Subcutaneous abdominal adipose tissue (tissue), 5 donors: ENCODE measurements at regions not wholly inside any gene's neighbourhood (a gene's known extent, or its start where the extent isn't known, plus 50 kb on each side); places are given as distances from the start of the nearest gene placed in this dataset.

ENCODE experiments used
- H3K27ac ChIP-seq: one replicate; pipeline ENCODE4 v1.7.0; 2013; ENCODE audit warnings: low read depth, mild to moderate bottlenecking, inconsistent platforms, low read length, moderate library complexity
- H3K27me3 ChIP-seq, 5 donors: one replicate each; pipeline ENCODE4 v1.7.0; 2013; ENCODE audit warnings: low read length in 5 of 5, inconsistent platforms in 1 of 5; ENCODE audit not compliant: control insufficient read depth in 5 of 5, insufficient read depth in 4 of 5
- H3K36me3 ChIP-seq, 5 donors: one replicate each; pipeline ENCODE4 v1.7.0; 2013; ENCODE audit warnings: low read length in 5 of 5; ENCODE audit not compliant: control insufficient read depth in 5 of 5, insufficient read depth in 5 of 5
- H3K4me1 ChIP-seq, 5 donors: one replicate each; pipeline ENCODE4 v1.7.0; 2013; ENCODE audit warnings: low read length in 5 of 5, mild to moderate bottlenecking in 3 of 5, moderate library complexity in 1 of 5; ENCODE audit not compliant: control insufficient read depth in 5 of 5, insufficient read depth in 5 of 5
- H3K4me3 ChIP-seq, 5 donors: one replicate each; pipeline ENCODE4 v1.7.0; 2013; ENCODE audit warnings: low read length in 5 of 5, low read depth in 1 of 5
- H3K9ac ChIP-seq, 5 donors: one replicate each; pipeline ENCODE4 v1.7.0; 2013; ENCODE audit warnings: low read length in 5 of 5, mild to moderate bottlenecking in 4 of 5, moderate library complexity in 3 of 5
- H3K9me3 ChIP-seq, 5 donors: one replicate each; pipeline ENCODE4 v1.7.0; 2013; ENCODE audit warnings: low read length in 5 of 5; ENCODE audit not compliant: control insufficient read depth in 5 of 5
- donor health status: healthy.
- donor health status: healthy.
- donor health status: healthy.
- donor health status: healthy.
- donor health status: healthy.

DNA sequence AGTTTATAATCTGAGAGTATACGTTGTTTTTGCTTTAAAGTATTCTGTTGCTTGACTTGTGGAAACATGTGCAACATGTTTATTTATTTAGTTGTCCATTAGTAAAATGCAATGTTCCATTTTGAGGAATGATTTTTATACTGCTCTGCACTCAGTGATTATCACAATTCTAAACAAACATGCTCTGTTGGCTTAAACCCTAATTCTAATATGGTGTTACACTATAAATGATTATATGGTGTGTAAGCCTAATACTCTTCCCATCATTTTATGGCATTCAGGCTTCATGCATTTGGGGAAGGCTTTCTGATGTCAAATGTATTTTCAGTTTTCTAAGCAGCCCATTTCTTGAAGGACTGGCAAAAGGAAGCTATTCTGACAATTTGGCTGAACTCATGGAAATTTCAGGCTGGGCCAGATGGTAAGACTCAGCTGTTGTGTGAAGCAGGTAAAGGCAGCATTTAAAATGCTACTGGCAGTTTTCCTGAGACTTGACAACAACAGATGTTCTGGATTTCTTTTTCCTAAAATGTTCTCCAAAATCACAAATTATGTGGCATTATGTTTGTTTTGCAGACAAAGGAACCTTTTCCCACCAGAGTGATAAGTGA, 336.7 kb upstream of the GNPDA2 start:
- Histone ChIP-seq H3K27me3 (no peaks in the 10 kb centered on the region), H3K9ac (no peak overlapping the region), H3K4me1 (no peaks in the 10 kb centered on the region), H3K36me3 (no peaks in the 10 kb centered on the region), H3K27ac (no peak overlapping the region), H3K9me3 (peaks cover 0 to 4% (median 0%) of the 10 kb centered on the region in 5 donors), H3K4me3 (no peak overlapping the region)

DNA sequence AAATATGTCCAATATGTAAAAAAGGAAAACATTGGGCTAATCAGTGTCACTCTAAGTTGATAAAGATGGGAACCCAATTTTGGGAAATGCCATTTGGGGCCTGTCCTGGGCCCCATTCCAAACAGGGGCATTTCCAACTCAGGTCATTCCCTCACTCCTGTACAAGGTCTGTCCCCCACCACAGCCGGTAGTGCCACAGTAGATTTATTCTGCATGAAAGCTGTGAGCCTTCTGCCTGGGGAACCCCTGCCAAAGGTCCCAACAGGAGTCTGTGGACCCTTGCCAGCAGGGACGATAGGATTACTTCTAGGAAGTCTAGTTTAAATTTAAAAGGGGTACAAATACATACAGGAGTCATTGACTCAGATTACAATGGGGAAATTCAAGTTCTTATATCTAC, 317.6 kb upstream of the GNPDA2 start:
- Histone ChIP-seq H3K4me1 (peaks cover 0 to 6% (median 0%) of the 10 kb centered on the region in 5 donors), H3K36me3 (no peaks in the 10 kb centered on the region), H3K27me3 (no peaks in the 10 kb centered on the region), H3K9me3 (peaks cover 0 to 18% (median 5%) of the 10 kb centered on the region in 5 donors), H3K9ac (no peak overlapping the region), H3K4me3 (no peak overlapping the region), H3K27ac (no peak overlapping the region)

DNA sequence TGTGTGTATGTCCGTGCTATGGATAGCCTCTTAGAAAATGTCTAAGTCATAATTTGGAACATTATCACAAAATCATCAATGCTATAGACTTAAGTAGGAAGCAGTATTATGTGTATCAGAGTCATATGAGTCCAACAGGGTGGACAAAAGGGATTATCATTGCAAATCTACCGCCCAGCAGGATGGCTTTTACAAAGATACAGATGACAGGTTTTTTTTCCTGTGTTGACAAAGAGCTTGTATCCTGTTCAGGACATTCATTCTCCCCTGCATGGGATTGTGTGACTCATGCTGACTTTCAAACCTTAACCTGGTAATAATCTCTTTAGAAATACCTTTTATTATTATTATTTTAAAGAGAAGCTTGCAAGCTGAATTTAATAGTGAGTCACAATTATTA, 310.3 kb upstream of the GNPDA2 start:
- no peaks in the 10 kb centered on the region for H3K27me3 ChIP-seq
- no peaks in the 10 kb centered on the region for H3K36me3 ChIP-seq
- H3K4me1 ChIP-seq = peaks cover 0 to 3% (median 0%) of the 10 kb centered on the region in 5 donors
- no peak overlapping the region for H3K9ac ChIP-seq
- H3K9me3 ChIP-seq = no peaks in the 10 kb centered on the region
- no peak overlapping the region for H3K27ac ChIP-seq
- H3K4me3 ChIP-seq = no peak overlapping the region

GRCh38 chr4:45033676-45034419, 307.5 kb upstream of the GNPDA2 start:
- Histone ChIP-seq H3K4me1 (no peaks in the 10 kb centered on the region), H3K4me3 (no peak overlapping the region), H3K36me3 (no peaks in the 10 kb centered on the region), H3K9ac (no peak overlapping the region), H3K27ac (no peak overlapping the region), H3K27me3 (no peaks in the 10 kb centered on the region), H3K9me3 (no peaks in the 10 kb centered on the region)

DNA sequence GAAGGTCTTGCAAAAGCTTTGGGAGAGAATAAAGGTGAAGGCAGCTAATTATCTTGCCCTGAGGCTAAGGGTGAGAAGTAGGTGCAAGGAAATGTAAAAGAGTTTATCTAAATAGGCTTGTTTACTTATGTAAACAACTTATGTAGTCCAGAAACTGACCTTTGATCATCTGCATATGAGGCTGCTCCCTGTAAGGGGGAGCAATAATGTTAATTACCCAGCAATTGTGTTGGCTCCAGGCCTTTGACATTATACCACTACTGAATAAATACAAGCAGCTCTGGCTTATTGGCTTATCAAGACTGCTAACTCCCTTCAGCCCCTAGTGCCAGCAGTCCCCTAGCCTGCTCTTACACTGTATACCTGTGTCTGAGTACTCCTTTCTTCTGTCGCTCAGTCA, 303.7 kb upstream of the GNPDA2 start:
- Histone ChIP-seq H3K27ac (no peak overlapping the region), H3K27me3 (no peaks in the 10 kb centered on the region), H3K9ac (no peak overlapping the region), H3K9me3 (no peaks in the 10 kb centered on the region), H3K4me1 (no peaks in the 10 kb centered on the region), H3K4me3 (no peak overlapping the region), H3K36me3 (no peaks in the 10 kb centered on the region)

DNA sequence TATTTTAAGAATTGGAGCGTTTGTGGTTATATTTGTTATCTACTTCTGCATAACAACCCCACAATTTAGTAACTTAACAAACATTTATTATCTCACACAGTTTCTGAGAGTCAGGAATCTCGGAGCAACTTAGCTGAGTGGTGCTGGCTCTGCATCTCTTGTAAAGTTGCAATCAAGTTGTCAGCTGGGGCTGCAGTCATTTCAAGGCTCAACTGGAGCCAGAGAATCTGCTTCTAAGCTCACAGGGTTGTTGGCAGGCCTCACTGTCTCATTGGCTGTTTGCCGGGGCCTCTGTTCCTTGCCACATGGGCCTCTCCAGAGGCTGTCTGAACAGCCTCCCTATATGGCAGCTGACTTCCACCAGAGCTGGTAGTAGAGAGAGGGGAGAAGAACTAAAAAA, 281.2 kb upstream of the GNPDA2 start:
- no peak overlapping the region for H3K4me3 ChIP-seq
- H3K27ac ChIP-seq = no peak overlapping the region
- no peaks in the 10 kb centered on the region for H3K4me1 ChIP-seq
- peaks cover 0 to 3% (median 0%) of the 10 kb centered on the region in 5 donors for H3K9me3 ChIP-seq
- no peak overlapping the region for H3K9ac ChIP-seq
- no peaks in the 10 kb centered on the region for H3K27me3 ChIP-seq
- H3K36me3 ChIP-seq = no peaks in the 10 kb centered on the region

- Histone ChIP-seq H3K9ac (no peak overlapping the region), H3K36me3 (no peaks in the 10 kb centered on the region), H3K9me3 (peaks cover 0 to 3% (median 0%) of the 10 kb centered on the region in 5 donors), H3K27ac (no peak overlapping the region), H3K27me3 (no peaks in the 10 kb centered on the region), H3K4me3 (no peak overlapping the region), H3K4me1 (no peaks in the 10 kb centered on the region)
Measured at GRCh38 chr4:45006078-45006477, 279.7 kb upstream of the GNPDA2 start.

- H3K9me3 ChIP-seq = peaks cover 0 to 3% (median 0%) of the 10 kb centered on the region in 5 donors
- H3K4me3 ChIP-seq = no peak overlapping the region
- no peaks in the 10 kb centered on the region for H3K4me1 ChIP-seq
- no peaks in the 10 kb centered on the region for H3K27me3 ChIP-seq
- no peaks in the 10 kb centered on the region for H3K36me3 ChIP-seq
- H3K9ac ChIP-seq = no peak overlapping the region
- H3K27ac ChIP-seq = no peak overlapping the region
Measured at GRCh38 chr4:45004847-45005565, 278.6 kb upstream of the GNPDA2 start.

DNA sequence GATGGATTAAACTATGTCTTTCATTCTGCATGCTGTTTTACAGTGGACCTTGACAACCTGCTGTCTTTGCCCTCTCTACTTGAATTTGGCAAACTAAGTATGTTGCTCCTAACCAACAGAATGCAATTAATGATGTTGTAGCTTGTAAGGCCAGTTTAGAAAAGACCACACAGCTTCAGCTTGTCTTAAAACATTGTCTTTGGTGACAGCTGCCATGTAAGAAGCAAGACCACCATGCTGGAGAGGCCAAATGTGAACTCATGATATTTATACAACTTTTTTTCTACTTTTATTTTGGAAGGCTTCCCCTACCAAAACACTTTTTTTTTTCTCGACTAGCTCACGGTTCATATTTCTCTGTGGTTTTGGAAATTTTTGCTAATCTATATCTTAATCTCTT, 278.0 kb upstream of the GNPDA2 start:
- Histone ChIP-seq H3K9ac (no peak overlapping the region), H3K9me3 (peaks cover 0 to 3% (median 0%) of the 10 kb centered on the region in 5 donors), H3K27me3 (no peaks in the 10 kb centered on the region), H3K4me1 (no peaks in the 10 kb centered on the region), H3K4me3 (no peak overlapping the region), H3K27ac (no peak overlapping the region), H3K36me3 (no peaks in the 10 kb centered on the region)

DNA sequence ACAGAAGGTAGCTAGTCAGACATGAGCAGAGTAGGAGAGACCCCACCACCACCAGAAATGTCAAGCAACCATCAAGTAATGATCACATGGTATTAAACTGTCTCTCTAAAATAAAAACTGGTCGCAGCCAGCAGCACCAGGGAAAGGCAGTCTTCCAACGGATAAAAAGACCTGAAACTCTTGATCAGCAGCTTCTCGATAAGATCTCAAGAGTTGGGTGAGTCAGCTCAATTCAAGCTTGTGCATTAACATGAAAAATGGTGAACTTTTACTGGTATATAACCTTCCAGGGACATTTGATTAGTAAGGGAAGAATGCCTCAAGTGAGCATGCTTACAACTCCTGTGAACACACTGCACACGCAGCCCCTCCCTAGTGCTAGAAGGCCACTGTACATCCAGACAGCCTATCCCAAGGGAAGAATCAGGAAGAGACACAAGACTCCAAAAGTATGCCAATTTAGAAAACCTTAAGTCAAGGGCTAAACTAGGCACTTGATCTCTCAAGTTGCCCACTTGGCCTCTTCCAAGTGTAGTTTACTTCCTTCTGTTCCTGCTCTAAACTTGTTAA, 270.0 kb upstream of the GNPDA2 start:
- Histone ChIP-seq H3K4me1 (no peaks in the 10 kb centered on the region), H3K9me3 (no peaks in the 10 kb centered on the region), H3K36me3 (no peaks in the 10 kb centered on the region), H3K9ac (no peak overlapping the region), H3K4me3 (no peak overlapping the region), H3K27ac (no peak overlapping the region), H3K27me3 (no peaks in the 10 kb centered on the region)
